H1 (cell line): ENCODE measurements at regions not wholly inside any gene's neighbourhood (a gene's known extent, or its start where the extent isn't known, plus 50 kb on each side); places are given as distances from the start of the nearest gene placed in this dataset.

Source experiments
- CTCF ChIA-PET: fragments of 300-600 bp; sonication (Branson Sonifier 250); formaldehyde crosslinking; loops from one replicate; lab custom pipeline; 2021; ENCODE audit not compliant: partially characterized antibody; lab: Charles Lee
- POLR2A ChIA-PET: fragments of 300-600 bp; sonication (Branson Sonifier 250); formaldehyde crosslinking; loops from one replicate; lab custom pipeline; 2021; ENCODE audit warnings: inconsistent platforms; ENCODE audit not compliant: partially characterized antibody; lab: Charles Lee
- DNase-seq, 2 experiments: peaks; one replicate each; pipeline versions ENCODE4 v3.0.0 to v3.0.0-alpha.2; 2010 to 2022; ENCODE audit warnings: low spot score in 2 of 2, low read depth in 1 of 2, mixed read lengths in 1 of 2
- FAIRE-seq: peaks from 2 replicates; lab custom pipeline; 2011; peaks lifted over from hg19 to GRCh38; lab: Jason Lieb, UNC
- H2AFZ ChIP-seq: 2 replicates; pipeline ENCODE4 v1.8.1; 2012; ENCODE audit warnings: low read length, inconsistent platforms
- H2AK5ac ChIP-seq: 2 replicates; pipeline ENCODE4 v1.6.1; 2013; ENCODE audit warnings: low read depth, low read length
- H2BK120ac ChIP-seq: replicated peaks from 2 replicates; pipeline ENCODE3; 2013; ENCODE audit warnings: low read depth, low read length, inconsistent platforms
- H2BK12ac ChIP-seq: 2 replicates; pipeline ENCODE4 v1.6.1; 2013; ENCODE audit warnings: low read depth, low read length
- H2BK15ac ChIP-seq: 2 replicates; pipeline ENCODE4 v1.6.1; 2013; ENCODE audit warnings: low read length
- H2BK20ac ChIP-seq: 2 replicates; pipeline ENCODE4 v1.6.1; 2013; ENCODE audit warnings: low read length
- H2BK5ac ChIP-seq: 2 replicates; pipeline ENCODE4 v1.6.1; 2013; ENCODE audit warnings: low read depth, low read length
- H3K14ac ChIP-seq: 2 replicates; pipeline ENCODE4 v1.6.1; 2013; ENCODE audit warnings: inconsistent platforms; ENCODE audit not compliant: insufficient read length
- H3K18ac ChIP-seq: 2 replicates; pipeline ENCODE4 v1.6.1; 2013; ENCODE audit warnings: low read length; ENCODE audit errors: extremely low read depth
- H3K23ac ChIP-seq: 2 replicates; pipeline ENCODE4 v1.6.1; 2013; ENCODE audit warnings: inconsistent platforms; ENCODE audit not compliant: insufficient read length
- H3K23me2 ChIP-seq: 2 replicates; pipeline ENCODE4 v1.6.1; 2013; ENCODE audit warnings: low read depth, low read length
- H3K27ac ChIP-seq: 2 replicates; pipeline ENCODE4 v1.6.1; 2011; ENCODE audit warnings: low read depth, low read length, inconsistent platforms
- H3K27me3 ChIP-seq, 4 experiments: replicated peaks in 1 of 4; 1 replicate in 1 of 4; 2 replicates in 3 of 4; pipeline versions ENCODE4 v1.6.1 to v1.8.1; 2011 to 2013; ENCODE audit warnings: low read length in 3 of 4, mild to moderate bottlenecking in 3 of 4, inconsistent platforms in 2 of 4, mixed read lengths in 2 of 4, moderate library complexity in 1 of 4; ENCODE audit not compliant: control insufficient read depth in 3 of 4, insufficient read depth in 3 of 4; ENCODE audit errors: extremely low read depth in 1 of 4
- H3K36me3 ChIP-seq, 4 experiments: 2 replicates each; pipeline versions ENCODE4 v1.6.1 to v1.8.1; 2011 to 2013; ENCODE audit warnings: mild to moderate bottlenecking in 4 of 4, low read length in 3 of 4, moderate library complexity in 2 of 4, control low read depth in 1 of 4, inconsistent platforms in 1 of 4; ENCODE audit not compliant: insufficient read depth in 4 of 4, control insufficient read depth in 2 of 4
- H3K4ac ChIP-seq: replicated peaks from 2 replicates; pipeline ENCODE3; 2013; ENCODE audit warnings: low read length, low read depth, mixed read lengths, inconsistent platforms; ENCODE audit not compliant: insufficient read length
- H3K4me1 ChIP-seq, 4 experiments: replicated peaks in 1 of 4; 1 replicate in 1 of 4; 2 replicates in 3 of 4; pipeline versions ENCODE4 v1.6.1 to v1.8.1; 2011 to 2013; ENCODE audit warnings: low read length in 3 of 4, inconsistent platforms in 2 of 4, mixed read lengths in 1 of 4; ENCODE audit not compliant: insufficient read depth in 4 of 4, control insufficient read depth in 3 of 4
- H3K4me2 ChIP-seq, 2 experiments: 2 replicates each; pipeline versions ENCODE4 v1.6.1 to v1.8.1; 2011 to 2013; ENCODE audit warnings: low read depth in 2 of 2, low read length in 2 of 2, control low read depth in 1 of 2, inconsistent platforms in 1 of 2, mild to moderate bottlenecking in 1 of 2; ENCODE audit not compliant: insufficient read depth in 1 of 2
- H3K4me3 ChIP-seq, 4 experiments: fragments of 200-600, 300-600 bp in 1 of 4; sonication (generic), shearing (Covaris generic), sonication (Bioruptor Twin) in 1 of 4; 2 replicates each; pipeline versions ENCODE4 v1.5.1 to v1.8.1; 2011 to 2016; ENCODE audit warnings: low read length in 4 of 4, low read depth in 3 of 4, control low read depth in 2 of 4, inconsistent platforms in 2 of 4, mild to moderate bottlenecking in 2 of 4, mixed read lengths in 1 of 4, moderate library complexity in 1 of 4; ENCODE audit not compliant: insufficient read depth in 2 of 4; ENCODE audit errors: extremely low read depth in 1 of 4
- H3K56ac ChIP-seq: replicated peaks from 2 replicates; pipeline ENCODE3; 2013; ENCODE audit warnings: low read depth, mild to moderate bottlenecking, mixed read lengths, low read length, inconsistent platforms; ENCODE audit not compliant: insufficient read length
- H3K79me1 ChIP-seq: 2 replicates; pipeline ENCODE4 v1.6.1; 2013; ENCODE audit warnings: low read depth, low read length, control low read depth
- H3K79me2 ChIP-seq, 2 experiments: 2 replicates each; pipeline versions ENCODE4 v1.6.1 to v1.8.1; 2012 to 2013; ENCODE audit warnings: low read length in 2 of 2, mild to moderate bottlenecking in 2 of 2, inconsistent platforms in 1 of 2; ENCODE audit not compliant: insufficient read depth in 2 of 2, control insufficient read depth in 1 of 2
- H3K9ac ChIP-seq, 4 experiments: replicated peaks in 1 of 4; 1 replicate in 1 of 4; 2 replicates in 3 of 4; pipeline versions ENCODE4 v1.6.1 to v1.8.1; 2011 to 2013; ENCODE audit warnings: low read depth in 3 of 4, low read length in 3 of 4, control low read depth in 2 of 4, mild to moderate bottlenecking in 2 of 4, moderate library complexity in 2 of 4, inconsistent platforms in 1 of 4; ENCODE audit errors: extremely low read depth in 1 of 4
- H3K9me3 ChIP-seq, 2 experiments: 2 replicates each; pipeline versions ENCODE4 v1.6.1 to v1.8.1; 2012 to 2013; ENCODE audit warnings: mild to moderate bottlenecking in 2 of 2, moderate library complexity in 2 of 2, control low read depth in 1 of 2, inconsistent platforms in 1 of 2, low read depth in 1 of 2, low read length in 1 of 2, mixed read lengths in 1 of 2; ENCODE audit not compliant: insufficient read depth in 2 of 2
- H4K20me1 ChIP-seq, 2 experiments: replicated peaks in 1 of 2; 2 replicates each; pipeline versions ENCODE3 to v1.8.1; 2011 to 2013; ENCODE audit warnings: inconsistent platforms in 2 of 2, low read length in 2 of 2, mild to moderate bottlenecking in 1 of 2; ENCODE audit not compliant: insufficient read depth in 2 of 2, control insufficient read depth in 1 of 2
- H4K5ac ChIP-seq: 2 replicates; pipeline ENCODE4 v1.6.1; 2013; ENCODE audit warnings: low read length, low read depth, mixed read lengths, inconsistent platforms; ENCODE audit not compliant: insufficient read length
- H4K8ac ChIP-seq: 2 replicates; pipeline ENCODE4 v1.8.0; 2013; ENCODE audit warnings: mild to moderate bottlenecking, moderate library complexity, low read length, inconsistent platforms; ENCODE audit not compliant: insufficient read depth; ENCODE audit errors: extremely low read depth
- H4K91ac ChIP-seq: replicated peaks from 2 replicates; pipeline ENCODE3; 2013; ENCODE audit warnings: low read length, mixed read lengths, inconsistent platforms; ENCODE audit not compliant: insufficient read length
- SAP30 ChIP-seq: fragments of 300-600 bp; sonication (generic); IDR thresholded peaks from 2 replicates; pipeline ENCODE4 v1.7.1; 2012; ENCODE audit warnings: low read length, moderate library complexity, mild to moderate bottlenecking, inconsistent platforms; ENCODE audit not compliant: insufficient read depth, insufficient replicate concordance
- SRF ChIP-seq: IDR thresholded peaks from 2 replicates; pipeline ENCODE4 v1.6.1; 2011; ENCODE audit warnings: mild to moderate bottlenecking, low read depth, low read length, moderate library complexity
- TEAD4 ChIP-seq: IDR thresholded peaks from 2 replicates; pipeline ENCODE4 v1.6.1; 2012; ENCODE audit warnings: low read depth, low read length, inconsistent platforms, mixed read lengths
- WGBS, 2 experiments: shearing (Covaris generic) in 1 of 2; methylation state at CpG; one replicate each; pipeline versions ENCODE4 v1.1.6 to v1.1.7; 2013 to 2015; ENCODE audit warnings: low lambda C conversion rate in 2 of 2, mixed read lengths in 2 of 2, inconsistent platforms in 1 of 2, low coverage in 1 of 2, missing lambda C conversion rate in 1 of 2; ENCODE audit not compliant: insufficient replicate concordance in 2 of 2, insufficient coverage in 1 of 2, insufficient read length in 1 of 2; ENCODE audit errors: extremely low coverage in 1 of 2, missing lambda C conversion rate in 1 of 2; 5-methylcytosine and 5-hydroxymethylcytosine counted together

DNA sequence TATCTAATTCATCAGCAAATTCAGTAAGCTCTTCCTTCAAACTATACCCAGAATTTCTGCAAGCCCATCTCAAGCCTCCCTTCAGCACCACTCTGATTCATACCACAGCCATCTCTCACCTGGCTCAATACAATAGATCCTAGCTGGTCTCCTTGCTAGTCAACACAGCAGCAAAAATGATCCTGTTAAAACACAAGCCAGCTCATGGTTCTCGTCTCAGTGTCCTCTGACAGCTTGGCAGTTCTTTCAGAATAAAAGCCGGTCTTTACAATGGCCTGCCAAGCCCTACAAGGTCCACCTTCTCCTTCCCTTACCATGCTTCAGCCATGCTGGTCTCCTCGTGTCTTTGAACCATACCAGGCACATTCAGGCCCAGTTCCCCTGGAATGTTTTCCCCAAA is 296.9 kb upstream of the RND3 start:
- Histone ChIP-seq H4K91ac (no peak overlapping the region), H3K4me2 (no peak overlapping the region), H2BK120ac (no peak overlapping the region), H3K79me2 (no peaks in the 10 kb centered on the region), H3K56ac (no peak overlapping the region), H4K5ac (no peak overlapping the region), H3K23me2 (no peaks in the 10 kb centered on the region), H3K27me3 (no peaks in the 10 kb centered on the region), H4K8ac (no peak overlapping the region), H3K4ac (no peak overlapping the region), H3K9me3 (no peaks in the 10 kb centered on the region), H3K23ac (no peak overlapping the region), H3K14ac (no peak overlapping the region), H2AK5ac (no peak overlapping the region), H3K4me1 (no peaks in the 10 kb centered on the region), H3K79me1 (no peaks in the 10 kb centered on the region), H2AFZ (no peak overlapping the region), H3K18ac (no peak overlapping the region), H3K9ac (no peak overlapping the region), H3K4me3 (no peak overlapping the region)
- WGBS, 2 experiments, result 91% methylated on average over 3 of the region's 3 CpGs; no CpG with 5 or more reads in 1 of the 2 experiments
- DNase-seq, result no peak
- CTCF ChIA-PET, result interaction anchor here (0.5 to 1.4 kb wide), 2 partner anchors 266 to 553 kb away, joined by 4 to 6 read pairs; no protein-coding TSS in a partner anchor
- TF ChIP-seq SRF (no peak), TEAD4 (no peak), SAP30 (no peak)
- TF ChIP-seq, all 59 proteins: peak for 0
- Histone ChIP-seq H4K20me1 (no peaks in the 10 kb centered on the region), H2BK12ac (0 out of 2 replicates have a peak overlapping the region, but pooled peaks have one; percentile 55), H2BK20ac (0 out of 2 replicates have a peak overlapping the region, but pooled peaks have one; percentile 29), H3K27ac (no peak overlapping the region), H2BK15ac (no peak overlapping the region), H3K36me3 (no peaks in the 10 kb centered on the region), H2BK5ac (no peak overlapping the region)
- POLR2A ChIA-PET, result no interaction called here
- peak; percentile 7 for FAIRE-seq
